Neural cell (in vitro differentiated cells): ENCODE measurements at regions not wholly inside any gene's neighbourhood (a gene's known extent, or its start where the extent isn't known, plus 50 kb on each side); places are given as distances from the start of the nearest gene placed in this dataset.

Source experiments
- H2AFZ ChIP-seq: fragments of 200-600, 300-800 bp; sonication (generic), shearing (Covaris generic); 2 replicates; pipeline ENCODE4 v1.6.0; 2014; ENCODE audit warnings: low read depth, mild to moderate bottlenecking, antibody characterized with exemption, low read length, moderate library complexity
- H3F3A ChIP-seq: fragments of 200-600 bp; shearing (Covaris generic); 2 replicates; pipeline ENCODE4 v1.6.1; 2016; ENCODE audit warnings: mild to moderate bottlenecking, moderate library complexity, mixed read lengths, antibody characterized with exemption, low read length; ENCODE audit not compliant: insufficient read depth, poor library complexity, severe bottlenecking
- H3K27ac ChIP-seq: fragments of 200-600, 300-800 bp; sonication (generic), shearing (Covaris generic); 2 replicates; pipeline ENCODE4 v1.5.1; 2014; ENCODE audit warnings: mild to moderate bottlenecking, low read length, moderate library complexity
- H3K27me3 ChIP-seq: fragments of 300-800, 200-600 bp; sonication (generic), shearing (Covaris generic); 2 replicates; pipeline ENCODE4 v1.6.0; 2014; ENCODE audit warnings: mild to moderate bottlenecking, low read depth, low read length, moderate library complexity; ENCODE audit not compliant: insufficient read depth
- H3K36me3 ChIP-seq: fragments of 300-800, 200-600 bp; sonication (generic), shearing (Covaris generic); 2 replicates; pipeline ENCODE4 v1.5.1; 2014; ENCODE audit warnings: mild to moderate bottlenecking, antibody characterized with exemption, low read length, moderate library complexity; ENCODE audit not compliant: insufficient read depth
- H3K4me2 ChIP-seq: fragments of 300-800, 200-600 bp; sonication (generic), shearing (Covaris generic); 2 replicates; pipeline ENCODE4 v1.6.0; 2014; ENCODE audit warnings: mild to moderate bottlenecking, low read length
- H3K4me3 ChIP-seq: fragments of 300-800, 200-600 bp; sonication (generic), shearing (Covaris generic); 2 replicates; pipeline ENCODE4 v1.5.1; 2014; ENCODE audit warnings: mild to moderate bottlenecking, low read length, moderate library complexity
- H3K79me2 ChIP-seq: fragments of 200-600 bp; shearing (Covaris generic); replicated peaks from 2 replicates; pipeline ENCODE4 v1.6.0; 2014; ENCODE audit warnings: mild to moderate bottlenecking, low read length, moderate library complexity; ENCODE audit not compliant: insufficient read depth
- H3K9ac ChIP-seq: fragments of 300-800, 200-600 bp; sonication (generic), shearing (Covaris generic); 2 replicates; pipeline ENCODE4 v1.6.1; 2016; ENCODE audit warnings: mild to moderate bottlenecking, low read length, mixed read lengths
- H3K9me2 ChIP-seq: fragments of 200-600 bp; shearing (Covaris generic); 2 replicates; pipeline ENCODE4 v1.6.1; 2016; ENCODE audit warnings: mild to moderate bottlenecking, low read length, mixed read lengths; ENCODE audit not compliant: insufficient read depth
- H3K9me3 ChIP-seq: fragments of 200-600, 300-800 bp; sonication (generic), shearing (Covaris generic); 2 replicates; pipeline ENCODE4 v1.6.1; 2016; ENCODE audit warnings: mild to moderate bottlenecking, mixed run types, low read length, moderate library complexity, mixed read lengths
- H4K20me1 ChIP-seq: fragments of 200-600 bp; shearing (Covaris generic); 2 replicates; pipeline ENCODE4 v1.6.1; 2016; ENCODE audit warnings: mild to moderate bottlenecking, mixed run types; ENCODE audit not compliant: insufficient read depth
- EP300 ChIP-seq: fragments of 450-650 bp; conservative IDR thresholded peaks from 2 replicates; pipeline ENCODE4 v1.6.1; 2014; ENCODE audit warnings: antibody characterized with exemption, mild to moderate bottlenecking, moderate library complexity; ENCODE audit not compliant: poor library complexity, severe bottlenecking
- MXI1 ChIP-seq: fragments of 450-650 bp; conservative IDR thresholded peaks from 2 replicates; pipeline ENCODE4 v1.6.1; 2014; ENCODE audit warnings: antibody characterized with exemption, mild to moderate bottlenecking; ENCODE audit not compliant: poor library complexity, severe bottlenecking
- RAD21 ChIP-seq: fragments of 450-650 bp; conservative IDR thresholded peaks from 2 replicates; pipeline ENCODE4 v1.6.1; 2014; ENCODE audit warnings: antibody characterized with exemption, mild to moderate bottlenecking, moderate library complexity
- REST ChIP-seq: IDR thresholded peaks from 2 replicates; pipeline ENCODE4 v1.6.1; 2012; ENCODE audit warnings: borderline replicate concordance
- SMC3 ChIP-seq: fragments of 450-650 bp; conservative IDR thresholded peaks from 2 replicates; pipeline ENCODE4 v1.6.1; 2014; ENCODE audit warnings: antibody characterized with exemption, mild to moderate bottlenecking, moderate library complexity; ENCODE audit not compliant: poor library complexity
- TF ChIP-seq, protein P1 (sequence below): fragments of 450-650 bp; IDR thresholded peaks from 2 replicates; pipeline ENCODE4 v1.5.1; 2014; ENCODE audit warnings: antibody characterized with exemption, mild to moderate bottlenecking, moderate library complexity; ENCODE audit not compliant: poor library complexity, severe bottlenecking

DNA sequence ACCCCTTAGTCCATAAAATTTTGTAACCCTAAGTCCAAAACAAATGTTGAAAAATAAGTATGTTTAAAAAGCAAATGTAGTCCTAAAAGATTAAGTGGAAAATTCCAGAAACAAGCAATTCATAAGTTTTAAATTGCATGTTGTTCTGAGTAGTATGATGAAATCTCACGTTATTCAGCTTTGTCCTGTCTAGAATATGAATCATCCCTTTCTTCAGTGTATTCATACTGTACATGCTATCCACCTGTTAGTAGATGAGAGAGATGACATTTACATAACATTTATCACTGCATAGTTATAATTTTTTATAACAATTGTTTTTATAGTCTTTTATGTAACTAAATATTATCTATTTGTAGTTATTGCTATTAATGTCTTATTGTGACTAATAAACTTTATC is 622.3 kb upstream of the CHORDC1 start:
- Histone ChIP-seq H3K27ac (no peak overlapping the region), H3K9ac (no peak overlapping the region), H3K27me3 (no peaks in the 10 kb centered on the region), H3K79me2 (no peaks in the 10 kb centered on the region), H3K4me3 (no peak overlapping the region), H3K36me3 (no peaks in the 10 kb centered on the region), H2AFZ (no peak overlapping the region), H3K9me2 (no peaks in the 10 kb centered on the region), H3K9me3 (no peaks in the 10 kb centered on the region), H4K20me1 (no peaks in the 10 kb centered on the region), H3K4me2 (no peak overlapping the region), H3F3A (no peaks in the 10 kb centered on the region)
- TF ChIP-seq MXI1 (no peak), SMC3 (no peak), RAD21 (no peak)
- TF ChIP-seq, protein P1, sequence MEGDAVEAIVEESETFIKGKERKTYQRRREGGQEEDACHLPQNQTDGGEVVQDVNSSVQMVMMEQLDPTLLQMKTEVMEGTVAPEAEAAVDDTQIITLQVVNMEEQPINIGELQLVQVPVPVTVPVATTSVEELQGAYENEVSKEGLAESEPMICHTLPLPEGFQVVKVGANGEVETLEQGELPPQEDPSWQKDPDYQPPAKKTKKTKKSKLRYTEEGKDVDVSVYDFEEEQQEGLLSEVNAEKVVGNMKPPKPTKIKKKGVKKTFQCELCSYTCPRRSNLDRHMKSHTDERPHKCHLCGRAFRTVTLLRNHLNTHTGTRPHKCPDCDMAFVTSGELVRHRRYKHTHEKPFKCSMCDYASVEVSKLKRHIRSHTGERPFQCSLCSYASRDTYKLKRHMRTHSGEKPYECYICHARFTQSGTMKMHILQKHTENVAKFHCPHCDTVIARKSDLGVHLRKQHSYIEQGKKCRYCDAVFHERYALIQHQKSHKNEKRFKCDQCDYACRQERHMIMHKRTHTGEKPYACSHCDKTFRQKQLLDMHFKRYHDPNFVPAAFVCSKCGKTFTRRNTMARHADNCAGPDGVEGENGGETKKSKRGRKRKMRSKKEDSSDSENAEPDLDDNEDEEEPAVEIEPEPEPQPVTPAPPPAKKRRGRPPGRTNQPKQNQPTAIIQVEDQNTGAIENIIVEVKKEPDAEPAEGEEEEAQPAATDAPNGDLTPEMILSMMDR: no peak

- H3K36me3 ChIP-seq: no peaks in the 10 kb centered on the region
- H3F3A ChIP-seq: no peaks in the 10 kb centered on the region
- no peak overlapping the region for H3K4me2 ChIP-seq
- H4K20me1 ChIP-seq: no peaks in the 10 kb centered on the region
- H2AFZ ChIP-seq: no peak overlapping the region
- H3K4me3 ChIP-seq: no peak overlapping the region
- no peak overlapping the region for H3K27ac ChIP-seq
- H3K9me2 ChIP-seq: no peaks in the 10 kb centered on the region
- TF ChIP-seq, protein P1: no peak
- no peak for TF ChIP-seq MXI1
- no peak for TF ChIP-seq REST
- TF ChIP-seq EP300: no peak
- TF ChIP-seq SMC3: no peak
- H3K9me3 ChIP-seq: no peaks in the 10 kb centered on the region
- H3K27me3 ChIP-seq: no peaks in the 10 kb centered on the region
- H3K9ac ChIP-seq: no peak overlapping the region
- H3K79me2 ChIP-seq: no peaks in the 10 kb centered on the region
These were observed 621.2 kb upstream of the CHORDC1 start for GRCh38 chr11:90844041-90844440.

- H3K9me3 ChIP-seq: no peaks in the 10 kb centered on the region
- no peaks in the 10 kb centered on the region for H4K20me1 ChIP-seq
- H3K27ac ChIP-seq: no peak overlapping the region
- H3K79me2 ChIP-seq: no peaks in the 10 kb centered on the region
- H3K4me3 ChIP-seq: no peak overlapping the region
- H3K9ac ChIP-seq: no peak overlapping the region
- no peaks in the 10 kb centered on the region for H3K36me3 ChIP-seq
- H3K4me2 ChIP-seq: no peak overlapping the region
- TF ChIP-seq, protein P1: no peak
- H3K27me3 ChIP-seq: no peaks in the 10 kb centered on the region
- H3F3A ChIP-seq: no peaks in the 10 kb centered on the region
- H2AFZ ChIP-seq: no peak overlapping the region
- H3K9me2 ChIP-seq: no peaks in the 10 kb centered on the region
These were observed 619.8 kb upstream of the CHORDC1 start for GRCh38 chr11:90842681-90843080.
